SU-DHL-6 (cell line): ENCODE measurements at regions not wholly inside any gene's neighbourhood (a gene's known extent, or its start where the extent isn't known, plus 50 kb on each side); places are given as distances from the start of the nearest gene placed in this dataset.

Experiments
- H2AFZ ChIP-seq: fragments of 200-600 bp; sonication (generic); 2 replicates; pipeline ENCODE4 v1.6.1; 2014; ENCODE audit warnings: low read depth, mild to moderate bottlenecking, moderate library complexity, mixed read lengths, antibody characterized with exemption, low read length; ENCODE audit not compliant: severe bottlenecking
- H3F3A ChIP-seq: fragments of 200-600 bp; shearing (Covaris generic); 2 replicates; pipeline ENCODE4 v1.6.0; 2016; ENCODE audit warnings: antibody characterized with exemption, mild to moderate bottlenecking; ENCODE audit not compliant: insufficient read depth
- H3K27ac ChIP-seq: fragments of 200-600 bp; sonication (generic); 2 replicates; pipeline ENCODE4 v1.5.1; 2016; ENCODE audit warnings: low read depth, mild to moderate bottlenecking, low read length, moderate library complexity, mixed read lengths
- H3K27me3 ChIP-seq: fragments of 200-600 bp; sonication (generic), shearing (Covaris generic); 2 replicates; pipeline ENCODE4 v1.6.0; 2014; ENCODE audit warnings: mild to moderate bottlenecking, low read length
- H3K36me3 ChIP-seq: fragments of 200-600 bp; sonication (generic); 2 replicates; pipeline ENCODE4 v1.6.1; 2014; ENCODE audit warnings: mild to moderate bottlenecking, low read length, mixed read lengths
- H3K4me2 ChIP-seq: fragments of 300-600, 200-600 bp; shearing (Covaris generic), sonication (generic); 2 replicates; pipeline ENCODE4 v1.6.0; 2014; ENCODE audit warnings: low read length, low read depth, mild to moderate bottlenecking; ENCODE audit not compliant: poor library complexity, severe bottlenecking
- H3K4me3 ChIP-seq: fragments of 200-600 bp; sonication (generic); 2 replicates; pipeline ENCODE4 v1.5.1; 2014; ENCODE audit warnings: antibody characterized with exemption, low read length, mild to moderate bottlenecking, mixed read lengths; ENCODE audit not compliant: insufficient read depth, poor library complexity, severe bottlenecking
- H3K79me2 ChIP-seq: fragments of 200-600 bp; sonication (generic); 2 replicates; pipeline ENCODE4 v1.6.1; 2014; ENCODE audit warnings: mild to moderate bottlenecking, low read length, moderate library complexity; ENCODE audit not compliant: insufficient read depth
- H3K9ac ChIP-seq: fragments of 200-600 bp; sonication (generic); 2 replicates; pipeline ENCODE4 v1.7.0; 2014; ENCODE audit warnings: mild to moderate bottlenecking, low read length
- H3K9me2 ChIP-seq: fragments of 200-600 bp; sonication (generic); replicated peaks from 2 replicates; pipeline ENCODE4 v1.6.1; 2014; ENCODE audit warnings: low read length; ENCODE audit not compliant: insufficient read depth
- H3K9me3 ChIP-seq: fragments of 200-600 bp; sonication (generic); 2 replicates; pipeline ENCODE4 v1.6.1; 2014; ENCODE audit warnings: low read length, mixed read lengths; ENCODE audit not compliant: insufficient read depth
- H4K20me1 ChIP-seq: fragments of 200-600 bp; sonication (generic); 2 replicates; pipeline ENCODE4 v1.6.1; 2014; ENCODE audit warnings: low read depth, mild to moderate bottlenecking, antibody characterized with exemption, low read length, moderate library complexity, mixed read lengths
- EZH2phosphoT487 ChIP-seq: fragments of 200-600 bp; sonication (generic), shearing (Covaris generic); conservative IDR thresholded peaks from 2 replicates; pipeline ENCODE4 v1.6.1; 2018; ENCODE audit warnings: mild to moderate bottlenecking, antibody characterized with exemption, low read length, moderate library complexity, mixed read lengths
- TF ChIP-seq, protein P1 (sequence below): fragments of 200-600 bp; sonication (generic); IDR thresholded peaks from one replicate; pipeline ENCODE4 v1.5.1; 2017; ENCODE audit warnings: antibody characterized with exemption, mild to moderate bottlenecking, low read length, moderate library complexity; ENCODE audit not compliant: insufficient read depth, poor library complexity, severe bottlenecking

DNA sequence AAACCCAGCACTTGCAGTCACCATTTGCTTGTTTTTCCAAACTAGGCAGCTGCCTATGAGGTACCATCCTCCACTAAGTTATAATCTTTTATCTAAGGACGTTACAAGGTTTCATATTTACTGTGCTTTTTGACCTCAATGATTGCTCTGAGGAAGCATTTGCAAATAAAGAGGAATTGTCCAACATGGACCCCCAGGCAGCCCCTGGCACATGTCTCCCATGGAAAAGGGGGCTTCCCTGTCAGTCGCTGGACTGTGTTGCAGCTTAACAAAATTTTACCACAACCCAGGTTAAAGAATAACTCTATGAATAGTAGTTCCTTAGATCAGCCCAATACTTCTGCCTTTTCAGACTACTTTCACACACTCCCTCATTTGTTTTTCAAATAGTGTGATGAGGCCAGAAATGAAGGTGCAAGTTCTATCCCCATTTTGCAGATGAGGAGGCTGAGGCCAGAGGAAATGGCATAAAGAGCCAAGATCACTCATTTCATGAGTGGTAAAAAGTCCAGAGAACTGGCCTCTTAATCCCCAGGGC lies 52.8 kb upstream of the ZPBP start:
- peak overlapping the region; percentile 57 for H3K9ac ChIP-seq

DNA sequence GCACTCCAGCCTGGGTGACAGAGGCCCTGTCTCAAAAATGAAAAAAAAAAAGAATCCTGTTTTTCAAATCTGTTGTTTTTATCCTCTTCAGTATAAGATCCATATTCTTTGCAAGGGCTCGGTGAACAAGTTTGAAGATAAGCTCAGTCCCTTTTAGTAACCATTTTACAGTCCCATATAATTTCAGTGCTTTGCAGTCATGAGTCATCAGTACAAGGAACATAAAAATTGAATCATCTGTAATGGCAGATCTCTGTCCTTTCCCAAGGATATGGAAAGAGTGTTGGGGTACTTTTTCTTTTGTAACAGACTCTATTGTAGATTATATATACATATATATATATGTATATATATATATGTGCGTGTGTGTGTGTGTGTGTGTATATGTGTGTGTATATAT lies 52.2 kb upstream of the ZPBP start:
- Histone ChIP-seq H3K4me2 (peak overlapping the region; percentile 70), H2AFZ (peak overlapping the region; percentile 2), H3K27me3 (no peaks in the 10 kb centered on the region)

More for the DNA sequence above, 52.8 kb upstream of the ZPBP start:
- H3K9me2 ChIP-seq = no peaks in the 10 kb centered on the region
- no peaks in the 10 kb centered on the region for H3K79me2 ChIP-seq
- no peaks in the 10 kb centered on the region for H4K20me1 ChIP-seq
- no peaks in the 10 kb centered on the region for H3K36me3 ChIP-seq
- H3K9me3 ChIP-seq = no peaks in the 10 kb centered on the region
- peak overlapping the region; percentile 70 for H3K4me2 ChIP-seq
- no peak overlapping the region for H2AFZ ChIP-seq
- H3K27ac ChIP-seq = peak overlapping the region; percentile 97
- TF ChIP-seq EZH2phosphoT487 = no peak
- TF ChIP-seq, protein P1, sequence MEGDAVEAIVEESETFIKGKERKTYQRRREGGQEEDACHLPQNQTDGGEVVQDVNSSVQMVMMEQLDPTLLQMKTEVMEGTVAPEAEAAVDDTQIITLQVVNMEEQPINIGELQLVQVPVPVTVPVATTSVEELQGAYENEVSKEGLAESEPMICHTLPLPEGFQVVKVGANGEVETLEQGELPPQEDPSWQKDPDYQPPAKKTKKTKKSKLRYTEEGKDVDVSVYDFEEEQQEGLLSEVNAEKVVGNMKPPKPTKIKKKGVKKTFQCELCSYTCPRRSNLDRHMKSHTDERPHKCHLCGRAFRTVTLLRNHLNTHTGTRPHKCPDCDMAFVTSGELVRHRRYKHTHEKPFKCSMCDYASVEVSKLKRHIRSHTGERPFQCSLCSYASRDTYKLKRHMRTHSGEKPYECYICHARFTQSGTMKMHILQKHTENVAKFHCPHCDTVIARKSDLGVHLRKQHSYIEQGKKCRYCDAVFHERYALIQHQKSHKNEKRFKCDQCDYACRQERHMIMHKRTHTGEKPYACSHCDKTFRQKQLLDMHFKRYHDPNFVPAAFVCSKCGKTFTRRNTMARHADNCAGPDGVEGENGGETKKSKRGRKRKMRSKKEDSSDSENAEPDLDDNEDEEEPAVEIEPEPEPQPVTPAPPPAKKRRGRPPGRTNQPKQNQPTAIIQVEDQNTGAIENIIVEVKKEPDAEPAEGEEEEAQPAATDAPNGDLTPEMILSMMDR = no peak
- peaks cover 87% of the 10 kb centered on the region for H3F3A ChIP-seq
- peak overlapping the region; percentile 15 for H3K4me3 ChIP-seq
- no peaks in the 10 kb centered on the region for H3K27me3 ChIP-seq

More for the DNA sequence above, 52.2 kb upstream of the ZPBP start:
- Histone ChIP-seq H3K27ac (peak overlapping the region; percentile 97), H3F3A (peaks cover 82% of the 10 kb centered on the region), H3K9me2 (no peaks in the 10 kb centered on the region), H3K4me3 (no peak overlapping the region), H3K9me3 (no peaks in the 10 kb centered on the region), H3K79me2 (no peaks in the 10 kb centered on the region), H3K9ac (peak overlapping the region; percentile 56), H3K36me3 (no peaks in the 10 kb centered on the region), H4K20me1 (no peaks in the 10 kb centered on the region)
- TF ChIP-seq, protein P1 = no peak
- TF ChIP-seq EZH2phosphoT487 = no peak
